22Rv1 (cell line): ENCODE measurements at regions not wholly inside any gene's neighbourhood (a gene's known extent, or its start where the extent isn't known, plus 50 kb on each side); places are given as distances from the start of the nearest gene placed in this dataset.

Source experiments
- ZFX ChIP-seq: fragments of 450-650 bp; IDR thresholded peaks from 2 replicates; pipeline ENCODE4 v1.6.1; 2017; ENCODE audit warnings: antibody characterized with exemption, borderline replicate concordance
- TF ChIP-seq, protein P1 (sequence below): fragments of 450-650 bp; IDR thresholded peaks from 2 replicates; pipeline ENCODE4 v1.5.1; 2017; ENCODE audit warnings: mild to moderate bottlenecking

DNA sequence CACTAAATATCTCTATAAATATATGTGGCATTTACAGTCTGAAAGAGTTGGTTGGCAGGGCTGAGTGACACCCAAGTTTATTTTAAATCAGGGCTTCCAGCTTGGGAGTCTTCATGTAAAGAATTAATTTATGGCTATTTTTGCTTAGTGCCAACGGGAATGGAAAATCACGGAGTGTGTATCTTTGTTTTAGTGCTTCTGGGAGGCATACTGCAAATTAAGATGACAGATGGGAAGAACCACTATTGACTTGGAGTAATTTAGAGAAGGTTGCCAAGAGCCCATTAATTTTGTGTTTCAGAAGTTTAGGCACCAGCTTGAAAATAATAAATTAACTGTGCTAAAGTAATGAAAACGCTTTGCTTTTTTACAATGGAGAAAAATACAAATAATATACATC is 135.2 kb downstream of the GPR37 start:
- TF ChIP-seq, protein P1, sequence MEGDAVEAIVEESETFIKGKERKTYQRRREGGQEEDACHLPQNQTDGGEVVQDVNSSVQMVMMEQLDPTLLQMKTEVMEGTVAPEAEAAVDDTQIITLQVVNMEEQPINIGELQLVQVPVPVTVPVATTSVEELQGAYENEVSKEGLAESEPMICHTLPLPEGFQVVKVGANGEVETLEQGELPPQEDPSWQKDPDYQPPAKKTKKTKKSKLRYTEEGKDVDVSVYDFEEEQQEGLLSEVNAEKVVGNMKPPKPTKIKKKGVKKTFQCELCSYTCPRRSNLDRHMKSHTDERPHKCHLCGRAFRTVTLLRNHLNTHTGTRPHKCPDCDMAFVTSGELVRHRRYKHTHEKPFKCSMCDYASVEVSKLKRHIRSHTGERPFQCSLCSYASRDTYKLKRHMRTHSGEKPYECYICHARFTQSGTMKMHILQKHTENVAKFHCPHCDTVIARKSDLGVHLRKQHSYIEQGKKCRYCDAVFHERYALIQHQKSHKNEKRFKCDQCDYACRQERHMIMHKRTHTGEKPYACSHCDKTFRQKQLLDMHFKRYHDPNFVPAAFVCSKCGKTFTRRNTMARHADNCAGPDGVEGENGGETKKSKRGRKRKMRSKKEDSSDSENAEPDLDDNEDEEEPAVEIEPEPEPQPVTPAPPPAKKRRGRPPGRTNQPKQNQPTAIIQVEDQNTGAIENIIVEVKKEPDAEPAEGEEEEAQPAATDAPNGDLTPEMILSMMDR: no peak
- TF ChIP-seq ZFX: no peak
